ENCODE measurements at regions not wholly inside any gene's neighbourhood (a gene's known extent, or its start where the extent isn't known, plus 50 kb on each side); places are given as distances from the start of the nearest gene placed in this dataset.

- TF ChIP-seq CTCF (IDR thresholded peaks at IDR 0.05), result no peak
- no peak for TF ChIP-seq ZFX (IDR thresholded peaks at IDR 0.05; ENCODE audit: borderline replicate concordance)
These were observed 59.6 kb downstream of the TMEM270 start for GRCh38 chr7:73920406-73921134.

Data from 22Rv1 (cell line).